ENCODE measurements at regions not wholly inside any gene's neighbourhood (a gene's known extent, or its start where the extent isn't known, plus 50 kb on each side); places are given as distances from the start of the nearest gene placed in this dataset.

DNA sequence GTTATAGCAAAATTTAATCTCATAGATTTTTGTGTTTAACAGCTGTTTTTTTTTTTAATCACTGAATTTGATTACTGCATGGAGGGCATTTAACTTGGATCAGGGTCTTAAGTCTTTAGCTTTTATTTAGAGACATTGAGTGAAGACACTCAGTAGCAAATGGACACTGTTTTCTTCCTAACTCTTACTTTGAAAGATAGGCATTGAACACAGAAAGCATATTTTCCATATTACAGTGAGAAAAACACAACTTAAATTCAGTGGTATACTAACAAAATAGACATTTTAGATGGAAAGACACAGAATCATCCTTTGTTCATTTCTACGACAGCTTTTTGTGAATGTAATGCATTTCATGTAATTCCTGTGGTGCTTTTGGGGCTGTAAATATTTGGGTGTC is 571.8 kb downstream of the PRKD1 start:
- TF ChIP-seq, protein P1, sequence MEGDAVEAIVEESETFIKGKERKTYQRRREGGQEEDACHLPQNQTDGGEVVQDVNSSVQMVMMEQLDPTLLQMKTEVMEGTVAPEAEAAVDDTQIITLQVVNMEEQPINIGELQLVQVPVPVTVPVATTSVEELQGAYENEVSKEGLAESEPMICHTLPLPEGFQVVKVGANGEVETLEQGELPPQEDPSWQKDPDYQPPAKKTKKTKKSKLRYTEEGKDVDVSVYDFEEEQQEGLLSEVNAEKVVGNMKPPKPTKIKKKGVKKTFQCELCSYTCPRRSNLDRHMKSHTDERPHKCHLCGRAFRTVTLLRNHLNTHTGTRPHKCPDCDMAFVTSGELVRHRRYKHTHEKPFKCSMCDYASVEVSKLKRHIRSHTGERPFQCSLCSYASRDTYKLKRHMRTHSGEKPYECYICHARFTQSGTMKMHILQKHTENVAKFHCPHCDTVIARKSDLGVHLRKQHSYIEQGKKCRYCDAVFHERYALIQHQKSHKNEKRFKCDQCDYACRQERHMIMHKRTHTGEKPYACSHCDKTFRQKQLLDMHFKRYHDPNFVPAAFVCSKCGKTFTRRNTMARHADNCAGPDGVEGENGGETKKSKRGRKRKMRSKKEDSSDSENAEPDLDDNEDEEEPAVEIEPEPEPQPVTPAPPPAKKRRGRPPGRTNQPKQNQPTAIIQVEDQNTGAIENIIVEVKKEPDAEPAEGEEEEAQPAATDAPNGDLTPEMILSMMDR (IDR thresholded peaks at IDR 0.05): no peak
- no peak for TF ChIP-seq POLR2A (IDR thresholded peaks at IDR 0.05)
